RWPE1 (cell line): ENCODE measurements at regions not wholly inside any gene's neighbourhood (a gene's known extent, or its start where the extent isn't known, plus 50 kb on each side); places are given as distances from the start of the nearest gene placed in this dataset.
A peak's percentile ranks its signal among the peaks of the same experiment; 100 is the strongest.

ENCODE experiments used
- CTCF ChIA-PET: fragments of 350-600 bp; sonication (Branson Sonifier 250); formaldehyde crosslinking; extraction: SDS; loops from one replicate; lab custom pipeline; 2021; lab: Yijun Ruan, JAX
- POLR2A ChIA-PET: fragments of 400-600 bp; formaldehyde crosslinking; extraction: SDS; loops from one replicate; lab custom pipeline; 2020; ENCODE audit warnings: antibody characterized with exemption; ENCODE audit not compliant: low non-redundant PET; lab: Yijun Ruan, JAX
- DNase-seq: peaks from one replicate; pipeline ENCODE4 v3.0.0; 2012; ENCODE audit warnings: low spot score
- H3K27ac ChIP-seq: fragments of 450-650 bp; 2 replicates; pipeline ENCODE4 v1.5.1; 2017
- TF ChIP-seq, protein P1 (sequence below): fragments of 450-650 bp; conservative IDR thresholded peaks from 2 replicates; pipeline ENCODE4 v1.5.1; 2017; ENCODE audit warnings: low read depth, mild to moderate bottlenecking

DNA sequence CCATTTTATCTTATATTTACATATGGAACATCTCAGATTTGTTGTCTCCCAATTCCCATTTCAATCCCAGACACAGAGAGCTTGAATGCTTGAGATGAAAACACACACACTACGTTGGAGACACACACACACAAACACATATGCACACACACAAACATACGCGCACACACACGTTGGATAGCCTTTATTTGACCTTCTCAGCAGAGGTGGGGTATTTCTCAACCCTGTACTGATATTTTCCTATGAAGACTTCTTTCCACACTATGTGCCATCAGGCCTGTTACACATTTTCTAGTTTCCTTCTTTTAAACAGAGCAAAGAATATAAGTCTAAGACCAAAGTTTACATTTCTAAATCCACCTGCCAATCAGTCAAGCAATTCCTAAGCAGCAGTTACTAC is 291.0 kb downstream of the TAF11L14 start:
- ChIA-PET POLR2A (no interaction called here), CTCF (no interaction called here)
- H3K27ac ChIP-seq: peak overlapping the region; percentile 32; the same call in 1 of the 2 replicates
- DNase-seq: no peak
- TF ChIP-seq, protein P1, sequence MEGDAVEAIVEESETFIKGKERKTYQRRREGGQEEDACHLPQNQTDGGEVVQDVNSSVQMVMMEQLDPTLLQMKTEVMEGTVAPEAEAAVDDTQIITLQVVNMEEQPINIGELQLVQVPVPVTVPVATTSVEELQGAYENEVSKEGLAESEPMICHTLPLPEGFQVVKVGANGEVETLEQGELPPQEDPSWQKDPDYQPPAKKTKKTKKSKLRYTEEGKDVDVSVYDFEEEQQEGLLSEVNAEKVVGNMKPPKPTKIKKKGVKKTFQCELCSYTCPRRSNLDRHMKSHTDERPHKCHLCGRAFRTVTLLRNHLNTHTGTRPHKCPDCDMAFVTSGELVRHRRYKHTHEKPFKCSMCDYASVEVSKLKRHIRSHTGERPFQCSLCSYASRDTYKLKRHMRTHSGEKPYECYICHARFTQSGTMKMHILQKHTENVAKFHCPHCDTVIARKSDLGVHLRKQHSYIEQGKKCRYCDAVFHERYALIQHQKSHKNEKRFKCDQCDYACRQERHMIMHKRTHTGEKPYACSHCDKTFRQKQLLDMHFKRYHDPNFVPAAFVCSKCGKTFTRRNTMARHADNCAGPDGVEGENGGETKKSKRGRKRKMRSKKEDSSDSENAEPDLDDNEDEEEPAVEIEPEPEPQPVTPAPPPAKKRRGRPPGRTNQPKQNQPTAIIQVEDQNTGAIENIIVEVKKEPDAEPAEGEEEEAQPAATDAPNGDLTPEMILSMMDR: no peak

DNA sequence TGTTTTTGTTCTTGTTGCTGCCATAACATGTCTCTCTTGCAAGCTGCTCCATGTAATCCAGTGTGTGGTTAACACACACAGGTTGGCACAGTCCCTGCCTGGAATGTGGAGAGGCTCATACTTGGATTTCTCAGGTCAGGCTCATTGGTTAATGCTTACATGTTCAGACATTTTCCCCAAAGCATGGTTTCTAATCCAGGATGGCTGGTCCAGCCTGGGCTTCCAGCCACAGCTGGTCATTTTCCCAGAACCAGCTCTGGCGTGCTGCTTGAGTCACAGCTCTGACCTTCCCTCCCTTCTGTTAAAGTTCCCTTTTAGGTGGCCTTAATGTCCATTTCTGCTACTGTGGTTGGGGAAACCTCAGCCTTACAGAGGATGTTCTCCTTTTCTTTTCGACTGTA is 294.3 kb downstream of the TAF11L14 start:
- TF ChIP-seq, protein P1: no peak
- peak overlapping the region; percentile 72 for H3K27ac ChIP-seq
- ChIA-PET POLR2A (no interaction called here), CTCF (interaction anchor here (0.7 kb wide), 1 partner anchor 89 kb away, joined by 5 read pairs; no protein-coding TSS in a partner anchor)
- peak; percentile 17 for DNase-seq

DNA sequence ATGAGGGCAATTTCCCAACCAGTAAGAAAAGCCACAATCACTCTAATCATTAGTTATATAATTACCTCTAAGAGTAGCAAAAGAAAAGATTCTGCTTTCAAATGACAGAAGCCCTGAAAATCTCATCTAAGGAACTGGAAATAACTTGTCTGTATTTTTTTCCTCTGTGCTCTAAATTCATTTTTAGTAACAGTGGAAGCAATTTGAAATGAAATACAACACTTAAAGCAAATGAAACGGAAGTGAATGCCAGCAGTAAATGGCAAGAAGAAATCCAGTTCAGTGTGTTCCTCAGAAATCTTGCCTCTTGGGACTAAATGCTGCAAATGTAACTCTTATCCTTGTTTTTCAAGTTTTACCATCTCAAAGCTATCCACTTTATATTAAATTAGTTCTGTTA is 294.9 kb downstream of the TAF11L14 start:
- POLR2A ChIA-PET: no interaction called here
- no peak overlapping the region for H3K27ac ChIP-seq
- DNase-seq: no peak
- CTCF ChIA-PET: no interaction called here
- TF ChIP-seq, protein P1: no peak

DNA sequence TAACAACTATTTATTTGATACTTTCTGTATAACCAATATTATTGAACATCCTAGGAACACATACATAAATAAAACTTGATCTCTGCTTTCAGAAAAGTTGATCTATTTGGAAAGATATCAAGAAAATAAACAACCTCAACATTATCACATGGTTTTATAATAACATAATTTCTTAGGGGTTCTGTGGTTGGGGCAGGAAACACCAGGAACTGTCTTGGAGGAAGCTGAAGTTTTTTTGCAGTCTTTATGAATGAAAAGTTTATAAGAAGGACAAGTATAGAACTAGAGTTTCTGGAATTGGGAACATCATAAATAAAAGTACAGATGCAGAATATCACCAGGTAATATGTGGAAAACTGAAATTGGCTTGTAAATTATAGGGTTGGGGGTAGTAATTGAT is 296.1 kb downstream of the TAF11L14 start:
- CTCF ChIA-PET: interaction anchor here (0.7 kb wide), 1 partner anchor 202 kb away, joined by 3 read pairs; no protein-coding TSS in a partner anchor
- POLR2A ChIA-PET: no interaction called here
- TF ChIP-seq, protein P1: no peak
- H3K27ac ChIP-seq: no peak overlapping the region
- no peak for DNase-seq

DNA sequence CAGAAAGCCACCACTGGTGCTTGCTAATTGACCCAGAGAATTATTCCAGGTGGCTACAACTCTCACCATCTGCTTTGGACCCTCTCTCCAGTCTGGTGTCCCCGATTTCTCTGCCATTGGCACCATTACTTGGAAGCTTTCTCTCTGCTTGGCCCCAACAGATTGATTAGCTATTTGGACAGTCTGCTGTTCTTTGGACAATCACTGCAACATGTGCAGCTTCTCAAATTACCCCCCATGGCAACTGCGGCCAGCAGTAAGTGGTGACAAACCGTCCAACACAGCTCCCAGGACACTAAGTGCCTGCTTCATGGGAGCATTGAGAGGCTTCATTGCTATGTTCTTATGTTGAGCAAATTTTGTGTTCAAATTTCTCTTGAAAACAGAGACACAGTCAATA is 309.8 kb downstream of the TAF11L14 start:
- H3K27ac ChIP-seq: no peak overlapping the region
- TF ChIP-seq, protein P1: no peak
- POLR2A ChIA-PET: no interaction called here
- CTCF ChIA-PET: interaction anchor here (0.6 kb wide), 1 partner anchor 12 kb away, joined by 3 read pairs; no protein-coding TSS in a partner anchor
- DNase-seq: no peak

DNA sequence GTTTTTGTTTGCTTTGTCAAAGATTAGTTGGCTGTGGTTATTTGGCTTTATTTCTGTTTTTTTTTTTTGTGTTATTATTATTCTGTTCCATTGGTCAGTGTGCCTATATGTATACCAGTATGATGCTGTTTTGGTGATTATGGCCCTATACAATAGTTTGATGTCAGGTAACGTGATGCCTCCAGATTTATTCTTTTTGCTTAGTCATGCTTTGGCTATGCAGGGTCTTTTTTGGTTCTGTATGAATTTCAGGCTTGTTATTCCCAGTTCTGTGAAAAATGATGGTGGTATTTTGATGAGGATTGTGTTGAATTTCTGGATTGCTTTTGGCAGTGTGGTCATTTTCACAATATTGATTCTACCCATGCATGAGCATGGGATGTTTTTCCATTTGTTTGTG is 312.8 kb downstream of the TAF11L14 start:
- TF ChIP-seq, protein P1: no peak
- no peak for DNase-seq
- ChIA-PET POLR2A (no interaction called here), CTCF (no interaction called here)
- H3K27ac ChIP-seq: no peak overlapping the region
